ENCODE measurements at regions not wholly inside any gene's neighbourhood (a gene's known extent, or its start where the extent isn't known, plus 50 kb on each side); places are given as distances from the start of the nearest gene placed in this dataset.

DNA sequence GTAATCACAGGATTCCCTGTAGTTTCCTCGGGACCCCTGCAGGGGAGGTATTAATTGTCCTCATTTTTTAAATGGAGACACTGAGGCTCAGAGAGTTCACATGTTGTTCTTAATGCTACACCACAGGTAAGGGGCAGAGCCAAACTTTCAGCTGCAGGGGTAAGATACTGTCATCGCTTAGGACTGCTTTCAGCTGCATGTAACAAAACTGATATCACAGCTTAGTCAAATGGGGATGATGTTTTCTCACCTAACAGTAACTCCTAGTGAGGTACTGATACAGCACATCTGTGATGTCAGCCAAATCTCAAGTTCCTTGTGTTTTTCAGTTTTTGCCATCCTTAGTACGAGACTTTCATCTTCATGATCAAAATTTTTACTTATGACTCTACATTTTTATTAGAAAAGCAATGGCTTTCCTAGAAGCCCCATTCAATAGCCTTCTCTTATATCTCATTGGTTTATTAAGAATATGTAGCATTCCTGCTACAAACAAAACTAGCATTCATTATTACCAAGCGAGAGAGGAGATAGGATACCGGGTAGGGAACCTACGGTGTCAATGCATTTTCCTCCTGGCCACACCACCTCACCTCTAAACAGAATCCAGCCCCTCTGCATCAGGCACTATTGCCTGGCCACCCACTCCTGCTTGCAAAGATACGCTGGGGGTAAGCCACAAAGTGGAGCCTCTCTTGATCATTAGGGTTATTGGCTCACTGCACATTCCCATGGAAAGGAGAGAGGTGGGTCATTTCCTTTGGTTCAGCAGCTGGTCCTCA, 557.5 kb downstream of the CD83 start:
- Histone ChIP-seq H3K27ac (ENCODE audit: low read depth, low read length) (no peak overlapping the region), H3K27me3 (ENCODE audit: insufficient read depth, low read length) (no peaks in the 10 kb centered on the region), H3K4me1 (ENCODE audit: insufficient read depth, low read length) (peaks cover 9% of the 10 kb centered on the region), H3K9ac (ENCODE audit: low read depth, low read length) (no peak overlapping the region), H3K4me3 (ENCODE audit: low read length) (no peak overlapping the region), H3K9me3 (ENCODE audit: insufficient read depth, low read depth, low read length) (no peaks in the 10 kb centered on the region), H3K36me3 (ENCODE audit: insufficient read depth, low read length) (no peaks in the 10 kb centered on the region)
- WGBS: 91% methylated on average over 7 of the region's 7 CpGs

DNA sequence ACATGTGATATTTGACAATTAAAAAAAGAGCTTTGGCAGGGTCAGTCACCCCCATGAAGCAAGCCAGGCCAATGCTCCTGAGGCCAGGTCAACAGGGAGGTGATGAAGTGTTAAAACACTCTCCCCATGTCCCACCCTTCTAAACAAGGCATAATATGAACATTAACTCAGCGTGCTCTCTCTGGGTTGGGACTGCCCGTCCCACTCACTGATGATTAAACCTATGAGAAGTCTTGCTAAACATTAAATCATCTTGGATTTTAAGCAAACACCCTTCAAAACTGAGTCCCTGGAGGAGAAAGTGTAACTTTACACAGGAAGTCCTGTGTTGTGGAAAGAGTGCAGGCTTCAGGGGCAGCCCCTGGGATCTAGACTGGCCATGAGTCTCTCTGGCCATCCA, 558.5 kb downstream of the CD83 start:
- no peaks in the 10 kb centered on the region for H3K27me3 ChIP-seq (ENCODE audit: insufficient read depth, low read length)
- peaks cover 9% of the 10 kb centered on the region for H3K4me1 ChIP-seq (ENCODE audit: insufficient read depth, low read length)
- H3K4me3 ChIP-seq (ENCODE audit: low read length): no peak overlapping the region
- H3K36me3 ChIP-seq (ENCODE audit: insufficient read depth, low read length): no peaks in the 10 kb centered on the region
- no peak overlapping the region for H3K9ac ChIP-seq (ENCODE audit: low read depth, low read length)
- H3K9me3 ChIP-seq (ENCODE audit: insufficient read depth, low read depth, low read length): no peaks in the 10 kb centered on the region
- no peak overlapping the region for H3K27ac ChIP-seq (ENCODE audit: low read depth, low read length)
- WGBS: 93% methylated on average over 2 of the region's 2 CpGs

DNA sequence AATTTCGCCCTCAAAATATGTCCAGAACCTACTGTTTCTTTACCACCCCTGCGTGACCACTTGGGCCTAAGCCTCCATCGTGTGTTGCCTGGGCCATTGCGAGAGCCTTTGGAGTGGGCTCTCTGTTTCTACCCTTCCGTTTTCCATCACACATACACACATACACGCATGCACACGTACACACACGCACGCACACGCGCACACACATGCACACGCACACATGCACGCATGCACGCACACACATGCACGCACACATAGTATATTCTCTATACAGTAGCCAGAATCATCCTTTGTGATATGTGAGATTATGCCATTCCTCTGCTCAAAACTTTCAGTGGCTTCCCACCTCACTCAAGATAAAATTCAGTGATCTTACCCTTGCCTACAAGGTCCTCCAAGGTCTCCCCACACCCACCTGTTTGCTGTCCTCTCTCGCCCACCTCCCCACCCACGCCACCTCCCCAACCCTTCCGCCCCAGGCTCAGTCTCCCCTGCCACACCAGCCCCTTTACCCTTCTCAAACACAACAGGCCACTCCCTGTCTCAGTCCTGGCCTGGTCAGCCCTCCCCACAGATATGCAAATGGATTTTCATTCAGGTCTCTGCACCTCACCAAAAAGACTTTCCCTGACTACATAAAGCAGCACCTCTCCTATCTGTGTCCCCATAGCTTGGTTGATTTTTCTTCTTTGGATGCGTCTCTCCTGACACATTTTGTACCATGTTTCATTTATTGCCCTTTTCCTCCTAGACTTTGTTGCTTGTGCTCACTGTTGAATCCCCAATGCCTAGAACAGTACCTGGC, 559.6 kb downstream of the CD83 start:
- WGBS: 90% methylated on average over 19 of the region's 19 CpGs
- Histone ChIP-seq H3K36me3 (ENCODE audit: insufficient read depth, low read length) (no peaks in the 10 kb centered on the region), H3K9ac (ENCODE audit: low read depth, low read length) (no peak overlapping the region), H3K4me3 (ENCODE audit: low read length) (no peak overlapping the region), H3K27ac (ENCODE audit: low read depth, low read length) (no peak overlapping the region), H3K9me3 (ENCODE audit: insufficient read depth, low read depth, low read length) (no peaks in the 10 kb centered on the region), H3K27me3 (ENCODE audit: insufficient read depth, low read length) (no peaks in the 10 kb centered on the region), H3K4me1 (ENCODE audit: insufficient read depth, low read length) (peaks cover 9% of the 10 kb centered on the region)

DNA sequence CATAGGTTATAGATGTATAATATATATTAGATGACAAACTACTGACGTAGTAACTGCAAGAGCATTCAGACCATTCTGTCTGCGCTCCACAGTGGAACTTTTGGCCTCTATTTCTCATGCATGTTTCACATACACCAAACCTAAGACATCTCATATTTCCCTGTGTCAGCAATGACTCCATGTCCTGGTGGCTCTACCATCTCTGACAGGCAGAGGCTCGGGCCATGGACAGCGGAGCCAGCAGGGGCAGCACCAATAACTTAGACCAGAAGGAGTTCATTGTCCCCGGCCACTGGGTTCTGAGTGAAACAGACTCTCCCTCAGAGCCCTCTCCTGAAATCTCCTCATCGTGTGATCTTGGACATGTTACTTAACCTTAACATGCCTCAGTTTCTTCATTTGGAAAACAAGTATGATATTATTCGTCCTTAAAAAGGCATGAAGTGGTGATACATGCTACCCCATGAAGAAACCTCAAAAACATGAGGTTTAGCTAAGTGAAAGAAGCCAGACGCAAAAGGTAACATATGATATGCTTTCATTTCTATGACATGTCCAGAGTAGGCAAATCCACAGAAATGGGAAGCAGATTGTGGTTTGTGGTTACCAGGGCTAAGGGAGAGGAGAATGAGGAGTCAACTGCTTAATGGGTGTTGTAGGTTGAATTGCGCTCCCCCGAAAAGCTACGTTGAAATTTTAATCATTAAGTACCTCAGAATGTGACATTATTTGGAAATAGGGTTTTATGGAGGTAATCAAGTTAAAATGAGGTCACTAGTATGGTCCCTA, 564.0 kb upstream of the JARID2 start:
- H3K9me3 ChIP-seq (ENCODE audit: insufficient read depth, low read depth, low read length): no peaks in the 10 kb centered on the region
- H3K27ac ChIP-seq (ENCODE audit: low read depth, low read length): no peak overlapping the region
- no peaks in the 10 kb centered on the region for H3K36me3 ChIP-seq (ENCODE audit: insufficient read depth, low read length)
- peaks cover 16% of the 10 kb centered on the region for H3K4me1 ChIP-seq (ENCODE audit: insufficient read depth, low read length)
- no peak overlapping the region for H3K9ac ChIP-seq (ENCODE audit: low read depth, low read length)
- H3K4me3 ChIP-seq (ENCODE audit: low read length): no peak overlapping the region
- peaks cover 15% of the 10 kb centered on the region for H3K27me3 ChIP-seq (ENCODE audit: insufficient read depth, low read length)
- 96% methylated on average over 11 of the region's 11 CpGs for WGBS

DNA sequence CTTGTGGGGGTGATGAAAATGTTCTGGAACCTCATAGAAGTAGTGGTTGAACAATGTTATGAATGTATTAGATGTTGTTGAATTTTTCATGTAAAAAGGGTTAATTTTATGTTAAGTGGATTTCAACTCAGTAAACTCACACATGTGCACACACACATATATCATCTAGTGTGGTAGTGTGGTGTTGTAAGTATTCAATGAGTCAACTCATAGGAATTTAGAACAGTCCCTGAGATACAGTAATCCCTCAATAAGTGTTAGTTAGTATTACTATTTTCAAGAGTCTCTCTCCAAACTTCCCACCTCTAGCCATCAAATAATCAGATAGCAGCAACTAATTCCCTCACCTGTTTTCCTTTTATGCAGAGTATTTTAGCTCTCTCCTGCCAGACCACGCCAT, 563.1 kb upstream of the JARID2 start:
- Histone ChIP-seq H3K9ac (ENCODE audit: low read depth, low read length) (no peak overlapping the region), H3K4me1 (ENCODE audit: insufficient read depth, low read length) (peaks cover 11% of the 10 kb centered on the region), H3K9me3 (ENCODE audit: insufficient read depth, low read depth, low read length) (no peaks in the 10 kb centered on the region), H3K27me3 (ENCODE audit: insufficient read depth, low read length) (peaks cover 15% of the 10 kb centered on the region), H3K27ac (ENCODE audit: low read depth, low read length) (no peak overlapping the region), H3K4me3 (ENCODE audit: low read length) (no peak overlapping the region), H3K36me3 (ENCODE audit: insufficient read depth, low read length) (no peaks in the 10 kb centered on the region)
- no CpG with 5 or more reads among the region's 1 CpG for WGBS

GRCh38 chr6:14689639-14690038, 556.2 kb upstream of the JARID2 start:
- Histone ChIP-seq H3K4me1 (ENCODE audit: insufficient read depth, low read length) (peaks cover 7% of the 10 kb centered on the region; the same call in 1 of the 2 replicates), H3K9ac (ENCODE audit: low read depth, low read length) (no peak overlapping the region), H3K4me3 (ENCODE audit: low read length) (no peak overlapping the region), H3K9me3 (ENCODE audit: insufficient read depth, low read depth, low read length) (no peaks in the 10 kb centered on the region), H3K27me3 (ENCODE audit: insufficient read depth, low read length) (peaks cover 6% of the 10 kb centered on the region), H3K27ac (ENCODE audit: low read depth, low read length) (no peak overlapping the region), H3K36me3 (ENCODE audit: insufficient read depth, low read length) (no peaks in the 10 kb centered on the region)
- WGBS: 98% methylated on average over 6 of the region's 6 CpGs

GRCh38 chr6:14690120-14691056, 555.5 kb upstream of the JARID2 start:
- H3K4me3 ChIP-seq (ENCODE audit: low read length): no peak overlapping the region
- no peaks in the 10 kb centered on the region for H3K27me3 ChIP-seq (ENCODE audit: insufficient read depth, low read length)
- H3K36me3 ChIP-seq (ENCODE audit: insufficient read depth, low read length): no peaks in the 10 kb centered on the region
- peaks cover 7% of the 10 kb centered on the region; the same call in 1 of the 2 replicates for H3K4me1 ChIP-seq (ENCODE audit: insufficient read depth, low read length)
- no peak overlapping the region for H3K27ac ChIP-seq (ENCODE audit: low read depth, low read length)
- no peaks in the 10 kb centered on the region for H3K9me3 ChIP-seq (ENCODE audit: insufficient read depth, low read depth, low read length)
- no peak overlapping the region for H3K9ac ChIP-seq (ENCODE audit: low read depth, low read length)
- WGBS: 98% methylated on average over 5 of the region's 8 CpGs

- WGBS: 94% methylated on average over 1 of the region's 1 CpG
- Histone ChIP-seq H3K27me3 (ENCODE audit: insufficient read depth, low read length) (no peaks in the 10 kb centered on the region), H3K36me3 (ENCODE audit: insufficient read depth, low read length) (no peaks in the 10 kb centered on the region), H3K4me3 (ENCODE audit: low read length) (no peak overlapping the region), H3K9me3 (ENCODE audit: insufficient read depth, low read depth, low read length) (no peaks in the 10 kb centered on the region), H3K4me1 (ENCODE audit: insufficient read depth, low read length) (peaks cover 4% of the 10 kb centered on the region; the same call in 1 of the 2 replicates), H3K27ac (ENCODE audit: low read depth, low read length) (no peak overlapping the region), H3K9ac (ENCODE audit: low read depth, low read length) (no peak overlapping the region)
These were observed 553.7 kb upstream of the JARID2 start for GRCh38 chr6:14692208-14692607.

- H3K9ac ChIP-seq (ENCODE audit: low read depth, low read length): no peak overlapping the region
- no peaks in the 10 kb centered on the region for H3K27me3 ChIP-seq (ENCODE audit: insufficient read depth, low read length)
- H3K9me3 ChIP-seq (ENCODE audit: insufficient read depth, low read depth, low read length): no peaks in the 10 kb centered on the region
- peaks cover 4% of the 10 kb centered on the region; the same call in 1 of the 2 replicates for H3K4me1 ChIP-seq (ENCODE audit: insufficient read depth, low read length)
- WGBS: 85% methylated on average over 8 of the region's 10 CpGs
- H3K27ac ChIP-seq (ENCODE audit: low read depth, low read length): no peak overlapping the region
- no peaks in the 10 kb centered on the region for H3K36me3 ChIP-seq (ENCODE audit: insufficient read depth, low read length)
- no peak overlapping the region for H3K4me3 ChIP-seq (ENCODE audit: low read length)
These were observed 552.3 kb upstream of the JARID2 start for GRCh38 chr6:14693301-14694192.
